GM21825 (cell line): ENCODE measurements at regions not wholly inside any gene's neighbourhood (a gene's known extent, or its start where the extent isn't known, plus 50 kb on each side); places are given as distances from the start of the nearest gene placed in this dataset.
"Not testable (repeated sequence)": the region's sequence is repeated elsewhere in the genome, so short reads cannot be mapped to it uniquely, and the experiment has no call there.

Experiments
- ATAC-seq: cut with Tn5 transposase; IDR thresholded peaks from one replicate; pipeline ENCODE4 v1.9.1; 2021; ENCODE audit warnings: mild to moderate bottlenecking, moderate library complexity; ENCODE audit not compliant: unreplicated experiment

DNA sequence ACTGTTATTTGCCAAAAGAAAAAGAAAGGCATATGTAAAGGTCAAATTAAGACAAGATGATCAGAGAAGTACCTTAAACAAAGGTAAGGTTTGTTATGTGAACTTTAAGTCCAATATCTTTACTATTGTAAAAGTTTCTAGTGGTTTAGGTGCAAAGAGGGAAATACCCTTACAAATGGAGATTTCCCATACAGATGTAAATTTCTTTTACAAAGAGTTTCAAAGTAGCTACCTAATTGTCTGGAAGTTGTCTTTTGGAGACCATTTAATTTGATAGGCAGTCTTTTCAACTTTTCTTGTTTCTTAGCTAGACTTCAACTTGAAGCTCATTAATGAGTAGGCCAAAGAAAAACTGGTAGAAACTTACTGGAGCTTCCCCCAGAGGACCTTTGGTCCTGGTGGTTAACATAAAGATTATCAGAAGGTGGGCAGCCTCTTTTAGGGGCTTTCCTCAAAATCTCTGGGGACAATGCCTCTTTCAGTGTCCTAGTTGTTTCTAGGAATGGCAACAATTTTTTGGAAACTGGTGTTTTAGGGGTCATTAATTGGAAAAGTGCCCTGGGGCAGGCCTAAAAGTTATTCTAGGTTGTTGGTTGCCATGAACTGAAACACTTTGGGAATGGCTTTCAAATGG, 297.3 kb downstream of the GUCY2F start:
- no peak for ATAC-seq

DNA sequence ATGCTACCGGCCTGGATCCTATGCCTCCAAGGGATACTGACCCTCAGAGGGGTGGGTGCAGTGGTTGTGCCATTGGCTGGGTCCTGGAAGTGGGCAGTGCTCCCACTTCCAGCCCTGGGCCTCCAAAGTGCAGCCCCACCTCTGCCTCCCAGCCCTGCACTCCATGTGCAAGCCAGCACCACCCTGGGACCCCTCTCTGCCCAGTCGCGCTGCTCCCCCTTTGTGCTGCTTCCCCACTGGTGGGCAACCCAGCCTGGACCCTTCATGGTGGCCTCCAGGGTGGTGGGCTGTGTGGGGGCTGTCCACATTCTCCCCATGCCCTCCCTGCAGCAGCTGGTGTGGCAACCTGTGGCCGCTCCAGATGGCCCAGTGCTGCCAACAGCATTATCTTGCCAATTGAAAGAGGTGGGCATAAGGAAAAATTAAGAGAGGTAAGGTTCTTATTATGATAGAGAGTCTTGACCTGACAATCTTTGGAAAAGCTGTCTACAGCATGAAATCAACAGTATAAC, 309.7 kb downstream of the GUCY2F start:
- no peak for ATAC-seq

DNA sequence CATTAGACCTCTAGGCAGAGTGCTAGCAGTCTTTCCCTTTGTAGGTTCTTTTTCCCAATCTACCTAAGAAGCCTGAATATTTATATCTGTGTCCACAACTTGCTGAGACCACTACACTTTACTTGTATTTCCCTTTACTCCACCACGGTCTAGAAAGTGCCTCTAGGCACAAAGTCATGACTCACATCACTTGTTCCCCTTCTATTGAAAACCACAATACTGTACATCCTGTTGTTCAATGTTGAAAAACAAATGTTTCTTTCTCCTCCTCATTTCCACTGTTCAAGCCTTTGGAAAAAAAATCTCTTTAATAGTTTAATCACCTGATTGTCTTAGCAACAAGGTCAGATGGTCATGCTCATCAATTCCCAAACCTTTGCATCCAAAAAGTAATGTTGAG, 326.7 kb downstream of the GUCY2F start:
- no peak for ATAC-seq

DNA sequence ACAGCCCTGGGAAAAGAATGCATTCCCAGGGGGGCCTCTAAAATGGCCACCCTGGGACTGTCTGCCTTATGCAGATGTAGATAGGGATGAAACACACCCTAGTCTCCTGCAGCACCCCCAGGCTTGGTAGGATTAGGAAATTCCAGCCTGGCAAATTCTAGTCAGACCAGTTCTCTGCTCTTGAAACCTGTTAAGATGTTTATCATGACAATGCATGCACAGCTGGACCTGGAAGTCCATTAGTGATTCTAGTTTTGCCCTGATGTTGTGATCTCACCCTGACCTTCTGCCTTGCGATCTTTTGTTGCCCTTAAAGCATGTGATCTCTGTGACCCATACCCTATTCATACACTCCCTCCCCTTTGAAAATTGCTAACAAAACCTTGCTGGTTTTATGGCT, 337.7 kb downstream of the GUCY2F start:
- not testable (repeated sequence) for ATAC-seq

DNA sequence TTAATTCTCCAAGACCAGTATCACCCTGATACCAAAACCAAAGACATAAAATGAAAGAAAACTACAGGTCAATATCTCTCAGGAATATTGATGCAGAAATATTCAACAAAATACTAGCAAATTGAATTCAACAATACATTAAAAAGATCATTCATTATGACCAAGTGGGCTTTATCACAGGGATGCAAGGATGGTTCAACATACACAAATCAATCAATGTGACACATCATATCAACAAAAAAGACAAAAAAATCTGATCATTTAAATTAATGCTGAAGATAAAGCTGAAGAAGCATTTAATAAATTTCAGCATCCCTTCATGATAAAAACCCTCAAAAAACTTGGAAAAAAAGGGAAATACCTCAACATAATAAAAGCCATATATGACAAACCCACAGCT, 341.4 kb downstream of the GUCY2F start:
- no peak for ATAC-seq

DNA sequence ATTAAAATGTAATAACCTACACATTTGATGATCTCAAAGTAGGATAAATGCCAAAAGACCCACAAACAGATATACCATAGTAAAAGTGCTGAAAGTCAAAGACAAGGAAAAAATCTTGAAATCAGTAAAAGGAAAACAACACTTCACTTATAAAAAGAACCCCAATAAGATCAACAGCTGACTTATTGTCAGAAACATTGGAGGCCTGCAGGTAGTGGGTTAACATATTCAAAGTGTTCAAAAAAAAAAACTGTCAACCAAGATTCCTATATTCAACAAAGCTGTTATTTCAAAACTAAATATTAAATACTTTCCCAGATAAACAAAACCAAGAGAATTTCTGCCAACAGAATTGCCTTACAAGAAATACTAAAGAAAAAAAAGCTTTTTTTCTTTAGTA, 347.1 kb downstream of the GUCY2F start:
- no peak for ATAC-seq

DNA sequence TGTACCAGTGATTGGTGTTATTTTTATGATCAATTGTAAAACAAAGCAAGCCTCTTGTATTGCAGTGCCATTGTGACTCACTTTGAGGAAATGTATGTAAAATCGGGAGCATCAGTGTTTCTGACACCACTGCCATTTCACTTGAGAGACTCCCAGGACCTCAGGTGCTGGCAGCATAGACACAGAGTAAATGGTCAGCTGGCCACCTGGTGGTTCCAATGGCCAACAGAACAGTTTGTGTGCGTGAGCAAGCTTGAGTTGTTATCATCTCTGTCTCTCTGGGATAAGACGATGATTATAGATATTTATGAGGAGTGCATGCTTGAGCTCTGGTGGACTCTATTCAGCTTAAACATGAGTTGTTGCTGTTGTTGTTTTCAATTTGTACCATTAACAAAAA, 356.6 kb downstream of the GUCY2F start:
- no peak for ATAC-seq

GRCh38 chrX:109089359-109089758, 353.0 kb upstream of the IRS4 start:
- no peak for ATAC-seq

DNA sequence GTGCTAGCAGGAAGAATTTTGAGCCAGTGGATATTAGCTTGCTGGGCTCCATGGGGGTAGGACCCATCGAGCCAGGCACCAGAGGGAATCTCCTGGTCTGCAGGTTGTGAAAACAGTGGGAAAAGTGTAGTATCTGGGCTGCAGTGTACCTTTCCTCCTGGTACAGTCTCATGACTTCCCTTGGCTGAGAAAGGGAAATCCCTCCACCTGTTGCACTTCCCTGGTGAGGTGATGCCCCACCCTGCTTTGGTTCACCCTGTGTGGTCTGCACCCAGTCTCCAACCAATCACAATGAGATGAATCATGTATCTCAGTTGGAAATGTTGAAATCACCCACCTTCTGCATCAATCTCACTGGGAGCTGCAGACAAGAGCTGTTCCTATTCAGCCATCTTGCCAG, 341.4 kb upstream of the IRS4 start:
- no peak for ATAC-seq

- not testable (repeated sequence) for ATAC-seq
These were observed 317.8 kb upstream of the IRS4 start for GRCh38 chrX:109054181-109054581.

DNA sequence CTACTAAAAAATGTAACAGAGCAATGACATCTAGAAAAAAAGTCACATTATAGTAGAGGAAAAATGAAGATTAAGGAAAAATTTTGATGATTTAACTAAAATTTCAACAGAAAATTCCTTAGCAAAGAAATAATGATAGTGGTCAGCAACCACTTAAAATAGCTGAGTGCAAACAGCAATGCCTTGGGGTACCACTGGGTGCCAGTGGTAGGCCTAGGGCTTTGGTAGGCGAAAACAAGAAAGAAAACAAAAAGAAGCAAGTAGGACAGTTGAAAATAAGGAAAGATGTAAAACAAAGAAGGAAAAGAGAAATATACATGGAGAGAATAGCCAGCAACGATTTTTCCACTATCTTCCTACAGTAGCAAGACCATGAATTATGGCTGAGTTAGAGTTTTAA, 313.5 kb upstream of the IRS4 start:
- no peak for ATAC-seq

GRCh38 chrX:109049416-109049815, 313.1 kb upstream of the IRS4 start:
- no peak for ATAC-seq

- no peak for ATAC-seq
These were observed 303.7 kb upstream of the IRS4 start for GRCh38 chrX:109040057-109040456.

DNA sequence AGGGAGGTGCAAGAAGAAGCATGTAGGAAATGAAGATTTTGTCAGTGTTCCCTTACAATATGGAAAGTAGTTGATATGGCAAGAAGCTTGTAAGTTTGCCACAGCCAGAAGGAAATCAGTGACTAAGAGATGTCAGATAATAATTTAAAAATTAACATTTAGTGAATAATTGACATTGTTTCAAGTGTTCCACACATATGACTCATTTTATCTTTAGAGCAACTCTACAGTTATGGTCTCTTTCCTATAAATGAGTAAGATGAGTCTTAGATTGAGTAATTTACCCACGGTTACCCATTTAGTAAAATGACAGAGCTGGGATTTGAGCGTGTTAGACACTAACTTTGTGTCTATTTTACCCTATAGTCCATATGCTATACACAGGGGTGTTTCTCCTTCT, 300.3 kb upstream of the IRS4 start:
- peak; percentile 73 for ATAC-seq

- no peak for ATAC-seq
These were observed 257.5 kb upstream of the IRS4 start for GRCh38 chrX:108993909-108994308.

- not testable (repeated sequence) for ATAC-seq
These were observed 236.5 kb upstream of the IRS4 start for GRCh38 chrX:108972899-108973298.

GRCh38 chrX:108947205-108947604, 210.8 kb upstream of the IRS4 start:
- no peak for ATAC-seq

GRCh38 chrX:108946531-108946930, 210.2 kb upstream of the IRS4 start:
- ATAC-seq: no peak

- no peak for ATAC-seq
These were observed 209.6 kb upstream of the IRS4 start for GRCh38 chrX:108945883-108946523.

DNA sequence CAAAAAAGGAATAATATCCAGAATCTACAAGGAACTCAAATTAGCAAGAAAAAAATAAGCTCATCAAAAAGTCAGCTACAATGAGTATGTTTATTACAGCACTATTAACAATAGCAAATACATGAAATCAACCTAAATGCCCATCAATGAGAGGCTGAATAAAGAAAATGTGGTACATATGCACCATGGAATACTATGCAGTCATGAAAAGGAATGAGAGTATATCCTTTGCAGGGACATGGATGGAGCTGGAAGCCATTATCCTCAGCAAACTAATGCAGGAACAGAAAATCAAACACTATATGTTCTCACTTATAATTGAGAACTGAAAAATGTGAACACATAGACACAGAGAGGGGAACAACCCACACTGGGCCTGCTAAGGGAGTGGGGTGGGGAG, 178.4 kb upstream of the IRS4 start:
- no peak for ATAC-seq

DNA sequence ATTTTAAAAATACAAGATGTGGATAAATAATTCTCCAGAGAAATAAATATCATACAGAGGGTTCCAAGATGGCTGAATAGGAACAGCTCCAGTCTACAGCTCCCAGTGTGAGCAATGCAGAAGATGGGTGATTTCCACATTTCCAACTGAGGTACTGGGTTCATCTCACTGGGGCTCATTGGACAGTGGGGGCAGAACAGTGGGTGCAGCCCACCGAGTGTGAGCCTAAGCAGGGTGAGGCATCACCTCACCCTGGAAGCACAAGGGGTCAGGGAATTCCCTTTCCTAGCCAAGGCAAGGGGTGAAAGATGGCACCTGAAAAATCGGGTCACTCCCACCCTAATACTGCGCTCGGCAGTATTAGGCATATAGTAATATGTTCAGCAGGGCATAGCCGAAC, 167.5 kb upstream of the IRS4 start:
- ATAC-seq: not testable (repeated sequence)

GRCh38 chrX:108900333-108900732, 164.0 kb upstream of the IRS4 start:
- ATAC-seq: no peak

GRCh38 chrX:108896349-108896748, 160.0 kb upstream of the IRS4 start:
- not testable (repeated sequence) for ATAC-seq
